GM19239 (cell line): ENCODE measurements at regions not wholly inside any gene's neighbourhood (a gene's known extent, or its start where the extent isn't known, plus 50 kb on each side); places are given as distances from the start of the nearest gene placed in this dataset.

Experiments
- DNase-seq: peaks from one replicate; pipeline ENCODE4 v3.0.0; 2011; ENCODE audit warnings: low spot score; ENCODE audit not compliant: insufficient read length
- FAIRE-seq: peaks from 2 replicates; lab custom pipeline; 2011; peaks lifted over from hg19 to GRCh38; lab: Jason Lieb, UNC

DNA sequence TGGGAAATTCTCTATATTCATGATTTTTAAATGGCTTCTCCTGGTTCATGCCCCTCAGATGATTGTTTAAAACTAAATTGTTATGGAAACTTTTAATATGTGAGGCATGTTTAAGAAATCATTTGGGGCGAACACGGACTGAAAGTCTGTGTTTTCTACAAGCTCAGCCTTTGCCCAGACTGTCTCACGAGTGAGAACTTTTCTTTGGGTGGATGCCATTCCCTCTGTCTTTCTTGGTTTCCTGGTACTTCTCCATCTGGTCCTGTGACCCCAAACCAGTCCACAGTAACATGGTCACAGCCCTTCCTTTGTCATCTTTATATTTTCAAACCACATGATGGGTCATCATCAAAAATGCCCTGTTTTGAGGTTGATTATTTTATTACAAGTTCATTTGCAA is 186.6 kb upstream of the GNPDA2 start:
- no peak for DNase-seq
- FAIRE-seq, result no peak

DNA sequence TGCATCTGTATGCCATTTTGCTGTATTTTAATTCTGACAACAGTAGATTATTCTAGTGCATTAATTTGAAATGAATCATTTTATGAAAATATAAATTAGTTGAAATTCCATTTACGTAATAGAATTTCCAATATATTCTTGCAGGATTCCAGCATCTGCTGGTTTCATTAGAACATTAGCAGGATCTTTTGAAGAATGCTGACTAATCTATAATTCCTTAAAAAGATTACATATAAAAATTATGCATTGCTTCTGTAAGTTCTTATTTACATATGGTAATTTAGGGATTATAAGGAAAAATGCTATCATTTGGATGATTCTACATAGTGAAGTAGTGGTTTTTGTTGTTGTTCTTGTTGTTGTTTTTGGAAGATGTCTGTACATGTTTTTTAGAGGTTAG is 182.2 kb upstream of the GNPDA2 start:
- no peak for FAIRE-seq
- DNase-seq, result no peak

DNA sequence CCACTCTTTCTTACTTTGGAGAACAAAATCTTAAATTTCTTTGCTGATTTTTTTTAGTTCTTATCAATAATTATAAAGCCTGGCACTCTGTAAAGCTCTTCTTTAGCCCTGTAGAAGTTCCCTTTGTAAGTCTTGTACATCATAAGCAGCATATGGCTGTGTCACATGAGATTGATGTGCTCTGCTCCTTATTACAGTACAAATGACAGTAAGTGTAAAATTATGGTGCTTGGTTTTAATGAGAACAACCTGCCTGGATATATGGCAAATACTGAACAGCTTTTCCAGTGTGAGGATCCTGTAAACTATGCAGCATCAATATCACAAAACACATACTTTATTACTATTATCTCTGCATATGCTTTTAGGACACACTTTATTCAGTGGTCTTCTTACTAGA is 145.9 kb upstream of the GNPDA2 start:
- DNase-seq (no peak), FAIRE-seq (no peak)

DNA sequence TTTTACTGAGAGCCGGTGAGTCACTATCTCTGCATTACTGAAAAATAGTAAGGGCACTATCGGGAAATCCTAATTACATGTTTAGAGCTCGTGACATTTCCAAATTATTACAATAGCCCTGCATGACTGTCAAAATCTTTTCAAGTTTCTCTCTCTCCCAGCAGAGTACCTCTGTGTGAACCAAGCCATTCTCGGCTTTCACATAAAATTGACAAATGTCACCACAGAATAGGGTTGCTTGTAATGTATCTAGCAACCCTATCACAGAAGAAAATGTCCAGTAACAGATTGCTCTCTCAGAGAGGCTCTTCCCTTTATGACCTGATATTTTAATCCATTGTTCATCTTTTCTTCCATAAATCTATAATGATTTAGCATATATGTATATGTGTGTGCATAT is 144.8 kb upstream of the GNPDA2 start:
- FAIRE-seq, result no peak
- no peak for DNase-seq

DNA sequence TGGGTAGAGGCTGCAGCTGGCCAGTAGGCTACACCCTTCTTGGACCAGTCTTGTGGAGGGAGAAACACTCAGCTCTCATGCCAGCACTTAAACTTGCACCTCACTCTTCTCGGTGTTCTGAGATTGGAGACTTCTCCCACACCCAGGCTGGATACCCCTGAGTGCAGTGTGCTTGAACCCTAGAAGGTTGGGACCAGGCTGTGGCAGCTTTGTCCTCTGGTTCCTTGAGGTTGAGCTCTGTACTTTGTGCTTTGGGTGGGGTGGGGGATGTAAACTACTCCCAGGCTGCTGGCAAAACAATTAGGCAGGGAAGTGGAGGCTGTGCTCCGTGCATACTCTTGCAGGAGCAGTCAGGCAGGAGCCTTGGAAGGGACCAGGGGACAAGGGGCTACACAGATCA is 143.6 kb upstream of the GNPDA2 start:
- FAIRE-seq (no peak), DNase-seq (no peak)

DNA sequence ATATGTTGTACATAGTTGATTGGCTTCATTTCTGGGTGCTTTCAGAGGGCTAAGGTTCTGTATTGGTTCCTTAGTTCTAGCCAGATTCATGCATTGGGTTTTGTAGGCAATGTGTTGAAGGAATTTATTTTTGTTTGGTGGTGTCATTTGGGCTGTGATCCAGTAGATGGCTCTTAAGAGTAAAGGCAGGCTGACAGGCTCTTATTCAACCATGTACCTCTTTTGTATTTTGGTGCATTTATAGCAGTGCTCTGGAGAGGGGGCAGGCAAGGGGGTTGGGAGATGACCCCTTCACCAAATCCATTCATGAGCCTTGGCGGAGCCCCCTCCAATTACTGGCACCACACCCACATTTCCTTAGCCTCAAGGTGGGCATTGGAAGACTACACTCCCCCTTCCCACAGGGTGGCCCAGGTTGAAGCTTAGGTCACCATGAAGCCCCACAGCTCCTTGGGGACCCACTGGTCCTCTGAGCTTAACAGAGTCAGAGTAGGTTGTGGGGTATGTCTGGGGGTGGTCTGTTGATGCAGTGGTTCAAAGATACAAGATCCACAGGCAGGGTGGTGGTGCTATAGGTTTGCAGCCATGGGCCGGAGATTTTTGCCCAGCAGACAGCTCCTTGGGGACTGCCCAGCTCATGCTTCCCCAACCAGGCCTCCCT is 143.0 kb upstream of the GNPDA2 start:
- no peak for DNase-seq

DNA sequence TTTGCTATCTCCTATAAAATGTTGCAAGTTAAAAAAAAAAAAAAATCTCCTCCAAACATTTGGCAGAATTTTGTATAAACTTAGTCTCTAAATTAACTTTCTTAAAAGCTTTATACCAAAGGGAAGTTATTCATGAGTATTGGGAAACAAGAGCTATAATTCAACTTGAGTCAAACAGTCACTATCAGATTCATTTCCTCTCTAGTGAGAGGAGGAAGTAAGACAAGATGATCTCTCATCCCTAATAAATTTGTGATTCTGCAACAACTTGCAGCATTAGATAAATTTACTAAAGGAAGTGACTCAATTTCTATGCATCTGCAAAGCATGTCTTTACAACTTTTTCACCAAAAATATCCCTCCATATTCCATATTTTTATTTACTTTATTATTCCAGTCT is 135.4 kb upstream of the GNPDA2 start:
- DNase-seq, result no peak
- no peak for FAIRE-seq

More for the DNA sequence above, 143.0 kb upstream of the GNPDA2 start:
- FAIRE-seq, result no peak

DNA sequence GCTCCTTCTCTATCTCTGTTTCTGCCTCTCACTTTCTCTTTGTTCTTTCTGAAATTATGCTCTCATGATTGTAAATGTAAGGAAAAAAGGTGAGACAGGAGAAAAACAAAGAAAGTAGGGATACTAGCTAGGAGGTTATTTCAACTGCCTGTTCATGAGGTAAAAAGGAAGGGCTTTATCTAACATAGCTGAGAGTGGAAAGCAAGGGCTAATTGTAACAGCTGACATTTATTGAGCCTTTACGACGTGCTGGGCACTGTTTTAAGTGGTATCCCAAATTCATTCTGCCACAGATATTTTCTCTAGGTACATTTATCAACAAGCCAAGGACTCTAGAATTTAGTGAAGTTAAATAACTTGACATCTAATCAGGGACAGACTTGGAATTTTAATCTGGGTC is 133.1 kb upstream of the GNPDA2 start:
- FAIRE-seq, result no peak

DNA sequence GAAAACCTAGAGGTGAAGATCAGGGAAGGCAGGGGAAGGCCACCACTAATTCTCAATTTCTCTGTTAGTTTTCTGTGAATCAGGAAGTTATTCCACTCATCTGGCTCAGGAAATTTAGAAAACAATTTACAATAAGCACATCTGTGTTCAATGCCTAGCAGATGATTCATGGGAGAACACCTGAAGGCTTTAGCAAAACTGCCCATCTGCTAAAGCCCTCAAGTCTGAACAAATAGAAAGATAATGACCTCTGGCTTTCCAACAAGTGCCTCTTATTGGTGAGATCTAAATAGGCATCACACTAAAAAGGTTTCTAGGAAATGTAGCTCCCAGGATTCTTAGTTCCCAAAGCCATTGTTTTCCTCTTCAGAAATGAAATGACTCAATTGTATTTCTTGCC is 122.1 kb upstream of the GNPDA2 start:
- no peak for DNase-seq
- FAIRE-seq, result no peak

More for the DNA sequence above, 133.1 kb upstream of the GNPDA2 start:
- no peak for DNase-seq

DNA sequence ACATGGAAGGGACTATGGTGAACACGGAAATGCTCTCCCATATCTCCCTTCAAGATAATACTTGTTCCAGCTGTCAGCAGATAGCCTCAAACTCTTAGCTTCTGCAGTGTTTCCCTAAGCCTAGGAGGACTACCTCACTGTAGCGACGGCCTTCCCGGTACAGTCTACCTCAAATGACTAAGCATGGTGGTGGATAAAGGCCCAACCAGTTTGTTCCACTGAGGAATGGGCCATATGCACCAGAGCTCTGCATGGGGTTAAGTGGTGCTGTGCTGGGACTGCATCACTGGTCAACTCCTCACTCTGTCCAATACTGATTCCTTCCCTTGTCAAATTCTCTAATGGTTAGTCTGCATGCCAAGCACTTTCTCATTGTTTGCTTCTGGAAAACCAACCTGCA is 119.6 kb upstream of the GNPDA2 start:
- no peak for FAIRE-seq
- DNase-seq, result no peak

DNA sequence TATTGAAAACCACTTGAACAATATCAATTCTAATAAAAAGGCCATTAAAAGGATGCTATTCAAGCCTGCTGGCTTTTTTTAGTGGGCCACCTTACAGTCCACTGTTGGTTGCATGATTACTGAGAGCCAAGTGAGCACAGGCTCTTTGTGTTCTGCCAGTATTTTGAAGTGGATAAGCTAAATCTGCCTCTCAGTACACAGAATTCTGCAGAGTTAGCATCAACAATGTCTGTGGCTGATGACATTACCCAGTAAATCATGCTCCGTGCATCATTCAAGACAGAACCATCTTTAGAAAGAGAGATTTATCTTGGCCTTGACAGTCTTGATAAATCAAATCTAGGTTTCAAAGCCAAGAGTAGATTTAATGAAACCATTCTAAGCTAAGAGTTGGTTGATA is 119.0 kb upstream of the GNPDA2 start:
- DNase-seq (no peak), FAIRE-seq (no peak)

DNA sequence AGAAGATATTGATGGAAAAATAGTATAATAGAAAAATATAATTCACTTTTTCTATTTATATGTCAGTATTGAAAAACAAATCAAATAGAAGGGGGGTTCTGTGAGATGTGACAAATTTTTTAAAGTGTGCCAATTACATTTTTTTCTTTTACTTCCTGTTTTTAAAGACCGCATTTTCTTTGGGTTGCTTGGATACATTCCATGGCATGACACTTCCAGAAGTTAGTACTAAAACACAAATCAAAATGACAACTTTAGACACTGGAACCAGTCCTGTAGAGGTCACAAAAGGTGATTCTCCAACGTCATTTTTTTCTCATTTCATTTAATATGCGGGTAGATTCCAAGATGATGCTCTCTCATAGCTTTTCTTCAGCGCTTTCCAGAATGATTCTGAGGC is 116.2 kb upstream of the GNPDA2 start:
- no peak for DNase-seq
- no peak for FAIRE-seq

DNA sequence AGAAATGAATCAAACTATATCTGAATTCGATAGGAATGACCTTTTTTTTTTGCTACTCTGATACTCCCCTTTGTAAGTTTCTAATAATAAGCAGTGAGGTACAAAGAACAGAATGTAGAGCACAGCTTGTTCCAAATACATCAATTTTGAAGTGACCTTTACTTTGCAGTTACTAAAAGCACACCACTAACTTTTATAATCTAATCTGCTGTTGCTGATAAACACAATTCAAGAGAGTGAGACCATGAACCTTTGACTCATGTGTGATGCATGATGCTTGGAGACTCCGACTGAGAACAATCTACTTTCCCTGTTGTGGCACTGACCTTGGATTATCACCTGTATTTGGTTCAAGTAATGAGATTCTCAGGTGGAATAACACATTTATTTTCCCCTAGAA is 91.6 kb upstream of the GNPDA2 start:
- DNase-seq (no peak), FAIRE-seq (no peak)

DNA sequence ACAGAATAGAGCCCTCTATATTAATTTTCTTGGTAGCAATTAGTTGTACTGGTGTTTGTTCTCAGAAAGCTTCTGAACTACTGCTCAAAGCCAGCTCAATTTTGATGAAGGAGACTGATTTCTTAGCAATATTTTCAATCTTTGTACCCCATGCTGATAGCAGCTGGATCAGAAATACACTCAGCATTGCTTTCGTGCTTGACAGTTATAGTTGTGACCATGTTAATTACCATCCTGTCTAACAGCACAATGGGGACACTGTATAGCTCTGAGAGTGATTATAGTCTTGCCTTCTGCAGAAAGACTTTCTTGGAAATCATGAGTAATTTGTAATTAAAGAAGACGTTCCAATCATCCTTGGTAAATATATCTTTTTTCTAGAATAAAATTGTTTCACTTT is 79.7 kb upstream of the GNPDA2 start:
- FAIRE-seq (no peak), DNase-seq (no peak)

DNA sequence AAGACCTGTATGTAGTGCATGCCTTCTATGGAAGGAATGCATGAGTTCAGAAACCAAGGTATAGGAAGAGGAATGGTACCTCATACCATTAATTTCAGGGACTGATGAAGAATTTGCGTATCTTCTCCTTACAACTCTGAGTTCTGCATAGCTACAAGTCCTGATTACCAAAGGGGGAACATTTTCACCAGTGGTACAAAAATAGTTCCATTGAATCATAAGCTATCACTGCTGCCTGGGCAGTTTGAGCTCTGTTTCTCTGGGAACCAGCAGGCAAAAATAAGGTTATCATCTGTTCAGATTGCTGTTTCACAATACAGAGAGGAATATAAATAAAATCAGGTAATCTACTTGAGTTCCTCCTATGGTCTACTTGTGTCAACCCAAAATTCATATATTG is 77.9 kb upstream of the GNPDA2 start:
- FAIRE-seq (no peak), DNase-seq (no peak)

DNA sequence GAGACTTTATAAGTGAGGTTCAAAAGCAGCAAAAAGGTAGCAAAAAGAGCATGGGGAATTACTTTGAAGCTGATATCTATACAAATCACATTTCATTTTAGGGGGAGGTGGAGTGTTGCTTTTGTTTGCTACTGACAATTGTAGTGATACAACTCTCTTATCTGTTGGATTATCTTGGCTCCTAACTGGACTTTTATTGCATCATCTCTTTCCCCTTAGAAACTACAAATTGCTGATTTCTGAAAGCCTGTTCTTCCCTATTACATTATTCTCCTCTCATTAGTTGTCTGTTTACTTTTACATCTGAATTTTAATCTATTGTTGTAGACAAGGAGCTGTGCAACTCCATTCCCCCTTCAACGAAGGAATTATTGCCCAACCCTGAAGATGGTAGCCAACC is 75.0 kb upstream of the GNPDA2 start:
- no peak for DNase-seq
- no peak for FAIRE-seq

DNA sequence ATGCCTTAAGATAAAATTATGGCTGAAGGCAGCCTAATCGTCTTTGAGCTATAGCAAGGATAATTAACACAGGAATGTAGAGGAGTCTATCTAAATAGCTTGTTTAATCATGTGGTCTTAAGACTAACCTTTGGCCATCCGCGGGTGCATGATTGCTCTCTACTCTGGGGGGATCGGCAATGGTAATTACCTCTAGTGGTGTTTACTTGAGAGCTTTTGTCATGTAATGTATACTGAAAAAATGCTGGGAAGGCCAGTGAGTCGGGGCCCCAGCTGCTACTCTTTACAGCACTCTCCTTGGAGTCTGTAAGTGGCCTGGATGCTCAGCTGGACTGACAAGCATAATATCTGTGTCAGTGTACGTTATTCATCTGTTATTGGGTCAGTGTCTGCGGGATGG is 65.5 kb upstream of the GNPDA2 start:
- FAIRE-seq (no peak), DNase-seq (no peak)

DNA sequence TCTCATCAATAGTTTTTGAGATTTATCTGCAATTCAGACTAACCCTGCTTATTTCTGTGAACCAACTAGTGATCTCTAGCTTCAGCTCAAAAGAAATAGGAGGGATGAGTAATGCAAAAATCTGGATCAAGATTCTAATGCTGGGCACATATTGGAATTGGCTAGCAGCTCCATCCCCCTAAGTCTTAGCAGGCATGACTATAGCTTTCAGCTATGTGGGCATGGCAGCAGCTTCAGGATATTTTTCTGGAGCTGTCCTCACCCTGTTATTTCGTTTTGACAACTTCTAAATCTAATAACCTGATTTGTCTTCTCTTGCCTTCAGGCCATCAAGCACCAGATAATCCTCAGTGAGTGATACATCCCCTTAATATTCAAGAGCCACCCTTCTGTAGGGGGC is 50.8 kb upstream of the GNPDA2 start:
- FAIRE-seq (no peak), DNase-seq (no peak)
